SK-N-SH treated with all-trans-retinoic acid at 6 μM for 48 hours (cell line): ENCODE measurements at regions not wholly inside any gene's neighbourhood (a gene's known extent, or its start where the extent isn't known, plus 50 kb on each side); places are given as distances from the start of the nearest gene placed in this dataset.

Source experiments
- ATAC-seq: fragments of 200-7000 bp; cut with Tn5 transposase; 3 replicates; pipeline ENCODE4 v1.9.1; 2020; ENCODE audit warnings: mild to moderate bottlenecking, moderate library complexity
- ARNTL ChIP-seq: fragments of 450-650 bp; formaldehyde crosslinking; IDR thresholded peaks from 2 replicates; pipeline ENCODE4 v1.5.0; 2020; ENCODE audit warnings: low read depth, mild to moderate bottlenecking, moderate library complexity, borderline replicate concordance
- BACH2 ChIP-seq: fragments of 250-450 bp; sonication (Bioruptor Pico); IDR thresholded peaks from 2 replicates; pipeline ENCODE4 v1.9.0; 2021; ENCODE audit warnings: mild to moderate bottlenecking, borderline replicate concordance
- CSDC2 ChIP-seq: fragments of 250-450 bp; sonication (Bioruptor Pico); IDR thresholded peaks from 2 replicates; pipeline ENCODE4 v1.5.0; 2020; ENCODE audit warnings: mild to moderate bottlenecking, moderate library complexity
- CSRNP3 ChIP-seq: fragments of 250-450 bp; sonication (Bioruptor Pico); IDR thresholded peaks from 2 replicates; pipeline ENCODE4 v1.5.1; 2021; ENCODE audit warnings: mild to moderate bottlenecking, moderate library complexity
- ESRRG ChIP-seq: fragments of 250-450 bp; sonication (Bioruptor Pico); IDR thresholded peaks from 2 replicates; pipeline ENCODE4 v1.6.1; 2021; ENCODE audit warnings: mild to moderate bottlenecking
- GLIS3 ChIP-seq: fragments of 250-450 bp; sonication (Bioruptor Pico); IDR thresholded peaks from 2 replicates; pipeline ENCODE4 v1.5.0; 2020; ENCODE audit warnings: mild to moderate bottlenecking, moderate library complexity
- ISL1 ChIP-seq: fragments of 250-450 bp; sonication (Bioruptor Pico); IDR thresholded peaks from 2 replicates; pipeline ENCODE4 v2.1.2; 2022; ENCODE audit warnings: mild to moderate bottlenecking, moderate library complexity
- PATZ1 ChIP-seq: fragments of 250-450 bp; sonication (Bioruptor Pico); IDR thresholded peaks from 2 replicates; pipeline ENCODE4 v1.8.0; 2020; ENCODE audit warnings: mild to moderate bottlenecking, moderate library complexity, borderline replicate concordance
- POU6F1 ChIP-seq: fragments of 250-450 bp; sonication (Bioruptor Pico); IDR thresholded peaks from 2 replicates; pipeline ENCODE4 v1.8.0; 2021; ENCODE audit warnings: low read depth, mild to moderate bottlenecking, moderate library complexity, borderline replicate concordance
- PPARA ChIP-seq: fragments of 250-450 bp; sonication (Bioruptor Pico); IDR thresholded peaks from 2 replicates; pipeline ENCODE4 v1.5.0; 2020; ENCODE audit warnings: mild to moderate bottlenecking, borderline replicate concordance
- RARB ChIP-seq: fragments of 250-450 bp; sonication (Bioruptor Pico); IDR thresholded peaks from 2 replicates; pipeline ENCODE4 v1.8.0; 2021; ENCODE audit warnings: mild to moderate bottlenecking, moderate library complexity
- SNAI2 ChIP-seq: fragments of 250-450 bp; sonication (Bioruptor Pico); IDR thresholded peaks from 2 replicates; pipeline ENCODE4 v1.5.0; 2020; ENCODE audit warnings: mild to moderate bottlenecking, moderate library complexity
- TCF4 ChIP-seq: fragments of 250-450 bp; sonication (Bioruptor Pico); IDR thresholded peaks from 2 replicates; pipeline ENCODE4 v1.8.0; 2021; ENCODE audit warnings: mild to moderate bottlenecking, moderate library complexity, borderline replicate concordance
- TOX ChIP-seq: fragments of 250-450 bp; sonication (Bioruptor Pico); IDR thresholded peaks from 2 replicates; pipeline ENCODE4 v1.8.0; 2021; ENCODE audit warnings: mild to moderate bottlenecking, moderate library complexity, borderline replicate concordance
- ZC3H10 ChIP-seq: fragments of 250-450 bp; sonication (Bioruptor Pico); IDR thresholded peaks from 2 replicates; pipeline ENCODE4 v1.5.1; 2021; ENCODE audit warnings: mild to moderate bottlenecking, moderate library complexity
- ZFP30 ChIP-seq: fragments of 450-650 bp; formaldehyde crosslinking; IDR thresholded peaks from 2 replicates; pipeline ENCODE4 v1.5.0; 2022; ENCODE audit warnings: mild to moderate bottlenecking, moderate library complexity
- ZNF565 ChIP-seq: fragments of 450-650 bp; formaldehyde crosslinking; conservative IDR thresholded peaks from 2 replicates; pipeline ENCODE4 v1.5.0; 2020; ENCODE audit warnings: low read depth, mild to moderate bottlenecking, moderate library complexity
- ZNF70 ChIP-seq: fragments of 450-650 bp; formaldehyde crosslinking; IDR thresholded peaks from 2 replicates; pipeline ENCODE4 v1.5.0; 2020; ENCODE audit warnings: mild to moderate bottlenecking, moderate library complexity
- ZNF8 ChIP-seq: fragments of 450-650 bp; formaldehyde crosslinking; IDR thresholded peaks from 2 replicates; pipeline ENCODE4 v1.5.0; 2020; ENCODE audit warnings: mild to moderate bottlenecking, moderate library complexity
- TF ChIP-seq, protein P1 (sequence below): fragments of 250-450 bp; sonication (Bioruptor Pico); IDR thresholded peaks from 2 replicates; pipeline ENCODE4 v1.5.1; 2020; ENCODE audit warnings: low read depth, mild to moderate bottlenecking, moderate library complexity
- TF ChIP-seq, protein P2 (sequence below): fragments of 250-450 bp; sonication (Bioruptor Pico); IDR thresholded peaks from 2 replicates; pipeline ENCODE4 v1.5.0; 2020; ENCODE audit warnings: mild to moderate bottlenecking, moderate library complexity

DNA sequence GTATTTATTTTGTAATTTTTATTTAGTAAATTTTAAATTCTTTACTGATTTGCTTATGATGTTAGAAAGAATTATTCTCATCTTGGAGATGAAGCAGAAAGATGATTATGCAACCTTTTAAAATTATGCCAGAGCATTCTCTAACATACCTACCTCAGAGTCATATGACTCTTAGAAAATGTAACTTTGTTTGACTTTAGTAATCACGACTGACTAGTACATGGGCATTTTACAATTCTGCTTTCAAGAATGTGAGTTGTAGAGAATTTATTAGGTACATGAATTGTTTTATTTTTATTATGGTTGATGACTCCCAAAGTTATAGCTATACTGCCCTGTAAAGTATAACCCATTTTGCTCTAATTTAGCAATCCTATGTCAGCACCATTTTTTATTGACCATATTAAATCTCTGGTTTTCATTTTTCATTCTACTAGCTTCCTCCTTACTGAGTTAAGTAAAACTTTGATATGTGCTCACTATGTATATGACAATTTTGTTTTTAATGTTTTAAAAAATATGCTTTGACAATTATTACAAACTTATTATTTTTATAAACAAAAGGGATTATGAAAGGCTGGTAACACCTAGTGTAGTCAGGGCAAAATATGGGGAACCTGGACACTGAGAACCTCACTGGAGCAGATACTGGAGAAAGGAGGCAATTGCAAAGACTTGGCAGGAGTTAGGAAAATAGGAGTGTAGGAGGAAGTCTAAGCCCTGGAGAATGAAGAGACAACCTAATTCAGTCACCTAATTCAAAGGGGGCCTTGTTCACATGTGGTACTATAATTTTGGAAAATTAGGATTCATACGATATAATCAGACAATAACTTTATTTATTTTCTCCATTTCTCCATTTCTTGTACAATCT is 249.7 kb upstream of the DAB2 start:
- no peak for ATAC-seq
- TF ChIP-seq POU6F1 (CRISPR knock-in tag) (no peak), CSRNP3 (CRISPR knock-in tag) (no peak), PATZ1 (no peak), ARNTL (CRISPR knock-in tag) (no peak), SNAI2 (CRISPR knock-in tag) (no peak), CSDC2 (CRISPR knock-in tag) (no peak)

DNA sequence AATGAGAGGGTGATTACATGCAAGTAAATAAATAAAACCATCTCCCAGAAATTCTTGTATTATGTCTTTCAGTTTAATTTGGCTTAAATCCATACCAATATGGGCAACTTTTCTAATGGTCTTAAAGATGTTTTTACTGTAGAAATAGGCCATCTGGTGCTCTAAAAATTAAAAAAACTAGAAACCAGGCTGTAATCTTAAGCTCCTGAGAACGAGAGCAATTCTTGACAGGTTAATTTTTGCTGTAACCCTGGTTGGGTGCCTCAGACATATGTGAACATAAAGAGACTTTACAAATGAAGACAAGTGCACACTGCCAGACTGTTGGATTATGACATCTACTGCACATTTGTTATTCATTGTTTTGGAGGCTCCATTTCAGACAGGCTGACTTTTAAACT is 246.8 kb upstream of the DAB2 start:
- TF ChIP-seq ESRRG (CRISPR knock-in tag): no peak
- TF ChIP-seq TCF4: no peak
- no peak for TF ChIP-seq TOX
- no peak for TF ChIP-seq CSDC2 (CRISPR knock-in tag)
- no peak for TF ChIP-seq BACH2 (CRISPR knock-in tag)
- TF ChIP-seq RARB: no peak
- no peak for TF ChIP-seq ZNF565 (CRISPR knock-in tag)
- no peak for TF ChIP-seq PPARA (CRISPR knock-in tag)
- no peak for TF ChIP-seq SNAI2 (CRISPR knock-in tag)
- no peak for TF ChIP-seq ARNTL (CRISPR knock-in tag)
- no peak for TF ChIP-seq GLIS3 (CRISPR knock-in tag)
- TF ChIP-seq ZNF70: no peak
- TF ChIP-seq ZNF8 (CRISPR knock-in tag): no peak
- TF ChIP-seq, protein P1, sequence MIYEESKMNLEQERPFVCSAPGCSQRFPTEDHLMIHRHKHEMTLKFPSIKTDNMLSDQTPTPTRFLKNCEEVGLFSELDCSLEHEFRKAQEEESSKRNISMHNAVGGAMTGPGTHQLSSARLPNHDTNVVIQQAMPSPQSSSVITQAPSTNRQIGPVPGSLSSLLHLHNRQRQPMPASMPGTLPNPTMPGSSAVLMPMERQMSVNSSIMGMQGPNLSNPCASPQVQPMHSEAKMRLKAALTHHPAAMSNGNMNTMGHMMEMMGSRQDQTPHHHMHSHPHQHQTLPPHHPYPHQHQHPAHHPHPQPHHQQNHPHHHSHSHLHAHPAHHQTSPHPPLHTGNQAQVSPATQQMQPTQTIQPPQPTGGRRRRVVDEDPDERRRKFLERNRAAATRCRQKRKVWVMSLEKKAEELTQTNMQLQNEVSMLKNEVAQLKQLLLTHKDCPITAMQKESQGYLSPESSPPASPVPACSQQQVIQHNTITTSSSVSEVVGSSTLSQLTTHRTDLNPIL (CRISPR knock-in tag): no peak
- no peak for TF ChIP-seq ZC3H10
- TF ChIP-seq, all 23 proteins: peak for 0
- ATAC-seq: no peak

DNA sequence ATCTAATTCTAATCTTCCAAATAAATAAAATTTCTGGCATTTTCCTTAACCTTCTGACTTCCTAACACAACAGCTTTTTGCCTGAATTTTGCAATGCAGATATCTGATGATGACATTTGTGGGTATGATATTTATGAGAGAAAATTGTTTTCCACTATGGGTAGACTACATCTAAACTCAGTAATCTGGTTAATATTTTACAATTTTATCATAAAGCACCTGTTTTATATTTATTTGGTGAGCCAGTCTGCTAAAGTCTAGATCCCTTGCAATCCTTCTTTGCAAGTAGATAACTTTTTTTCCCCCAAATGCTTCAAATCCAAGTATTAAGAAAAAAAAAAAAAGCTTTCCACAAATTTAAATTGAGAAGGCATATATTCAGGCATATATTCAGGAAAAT is 246.2 kb upstream of the DAB2 start:
- TF ChIP-seq BACH2 (CRISPR knock-in tag) (no peak), ISL1 (no peak), TCF4 (no peak), PPARA (CRISPR knock-in tag) (no peak), ZFP30 (CRISPR knock-in tag) (no peak), ZC3H10 (no peak), GLIS3 (CRISPR knock-in tag) (no peak)
- TF ChIP-seq, protein P1 (CRISPR knock-in tag): no peak

DNA sequence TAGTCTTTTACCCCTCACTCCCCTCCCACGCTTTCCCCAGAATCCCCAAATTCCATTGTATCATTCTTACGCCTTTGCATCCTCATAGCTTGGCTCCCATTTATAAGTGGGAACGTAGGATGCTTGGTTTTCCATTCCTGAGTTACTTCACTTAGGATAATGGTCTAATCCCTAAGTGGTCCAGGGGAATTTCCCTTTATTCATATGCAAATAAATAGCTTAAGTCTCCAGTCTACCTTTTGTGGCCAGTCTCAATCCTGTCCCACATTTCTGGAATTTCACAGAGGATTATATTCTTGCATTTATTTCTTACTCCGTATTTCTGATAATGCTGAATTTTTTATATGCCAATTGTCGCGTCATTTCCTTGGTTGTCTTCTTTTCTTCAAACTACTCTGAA is 245.6 kb upstream of the DAB2 start:
- no peak for ATAC-seq
- TF ChIP-seq PATZ1 (no peak), POU6F1 (CRISPR knock-in tag) (no peak), ZNF565 (CRISPR knock-in tag) (no peak)
- TF ChIP-seq, protein P2, sequence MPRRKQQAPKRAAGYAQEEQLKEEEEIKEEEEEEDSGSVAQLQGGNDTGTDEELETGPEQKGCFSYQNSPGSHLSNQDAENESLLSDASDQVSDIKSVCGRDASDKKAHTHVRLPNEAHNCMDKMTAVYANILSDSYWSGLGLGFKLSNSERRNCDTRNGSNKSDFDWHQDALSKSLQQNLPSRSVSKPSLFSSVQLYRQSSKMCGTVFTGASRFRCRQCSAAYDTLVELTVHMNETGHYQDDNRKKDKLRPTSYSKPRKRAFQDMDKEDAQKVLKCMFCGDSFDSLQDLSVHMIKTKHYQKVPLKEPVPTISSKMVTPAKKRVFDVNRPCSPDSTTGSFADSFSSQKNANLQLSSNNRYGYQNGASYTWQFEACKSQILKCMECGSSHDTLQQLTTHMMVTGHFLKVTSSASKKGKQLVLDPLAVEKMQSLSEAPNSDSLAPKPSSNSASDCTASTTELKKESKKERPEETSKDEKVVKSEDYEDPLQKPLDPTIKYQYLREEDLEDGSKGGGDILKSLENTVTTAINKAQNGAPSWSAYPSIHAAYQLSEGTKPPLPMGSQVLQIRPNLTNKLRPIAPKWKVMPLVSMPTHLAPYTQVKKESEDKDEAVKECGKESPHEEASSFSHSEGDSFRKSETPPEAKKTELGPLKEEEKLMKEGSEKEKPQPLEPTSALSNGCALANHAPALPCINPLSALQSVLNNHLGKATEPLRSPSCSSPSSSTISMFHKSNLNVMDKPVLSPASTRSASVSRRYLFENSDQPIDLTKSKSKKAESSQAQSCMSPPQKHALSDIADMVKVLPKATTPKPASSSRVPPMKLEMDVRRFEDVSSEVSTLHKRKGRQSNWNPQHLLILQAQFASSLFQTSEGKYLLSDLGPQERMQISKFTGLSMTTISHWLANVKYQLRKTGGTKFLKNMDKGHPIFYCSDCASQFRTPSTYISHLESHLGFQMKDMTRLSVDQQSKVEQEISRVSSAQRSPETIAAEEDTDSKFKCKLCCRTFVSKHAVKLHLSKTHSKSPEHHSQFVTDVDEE: no peak

More for the DNA sequence above, 246.2 kb upstream of the DAB2 start:
- ATAC-seq: no peak
